ENCODE measurements at regions not wholly inside any gene's neighbourhood (a gene's known extent, or its start where the extent isn't known, plus 50 kb on each side); places are given as distances from the start of the nearest gene placed in this dataset.

DNA sequence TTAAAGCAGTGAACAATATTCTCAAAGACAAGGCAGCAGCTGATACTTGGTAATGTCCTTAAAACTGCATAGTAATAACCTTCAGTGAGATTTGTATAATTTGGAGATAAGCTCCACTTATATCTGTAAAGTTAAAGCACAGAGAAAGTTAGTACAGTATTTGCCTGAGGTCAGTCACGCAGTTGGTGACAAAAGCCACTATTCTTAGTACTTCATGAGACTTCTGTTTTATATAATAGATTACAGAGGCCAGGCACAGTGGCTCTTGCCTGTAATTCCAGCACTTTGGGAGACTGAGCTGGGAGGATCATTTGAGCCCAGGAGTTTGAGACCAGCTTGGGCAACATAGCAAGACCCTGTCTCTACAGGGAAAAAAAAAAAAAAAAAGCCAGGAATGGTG is 266.4 kb upstream of the DMRT1 start:
- H3K9me3 ChIP-seq (ENCODE audit: insufficient read depth in 2 of 2, low read depth in 1 of 2, low read length in 1 of 2), result peaks cover 4 to 7% of the 10 kb centered on the region in 2 experiments; a peak in 2 of 4 replicates
- no peaks in the 10 kb centered on the region for H3K36me3 ChIP-seq (ENCODE audit: control insufficient read depth in 2 of 4, insufficient read depth in 4 of 4, low read length in 3 of 4)
- peaks cover 3 to 8% (median 6%) of the 10 kb centered on the region in 4 experiments; a peak in 4 of 7 replicates for H3K4me1 ChIP-seq (replicated peaks in 1 of 4; ENCODE audit: control insufficient read depth in 3 of 4, insufficient read depth in 4 of 4, low read length in 3 of 4)
- WGBS, 2 experiments (ENCODE audit: extremely low coverage in 1 of 2, insufficient coverage in 1 of 2, insufficient read length in 1 of 2, insufficient replicate concordance in 2 of 2, low coverage in 1 of 2, low lambda C conversion rate in 2 of 2, missing lambda C conversion rate in 1 of 2), result 94% methylated on average over 1 of the region's 1 CpG; no CpG with 5 or more reads in 1 of the 2 experiments
- H3K4me3 ChIP-seq (ENCODE audit: extremely low read depth in 1 of 4, insufficient read depth in 2 of 4, low read depth in 3 of 4, low read length in 4 of 4), result no peak overlapping the region
- no peak overlapping the region for H2BK20ac ChIP-seq (ENCODE audit: low read length)
- no peaks in the 10 kb centered on the region for H3K23me2 ChIP-seq (ENCODE audit: low read depth, low read length)
- no peak for TF ChIP-seq FOSL1 (IDR thresholded peaks at IDR 0.05; ENCODE audit: insufficient read depth, low read depth, low read length)
- CTCF ChIA-PET (ENCODE audit: partially characterized antibody), result interaction anchor here (1.8 kb wide), 1 partner anchor 24 kb away, joined by 5 read pairs; no protein-coding TSS in a partner anchor
- H4K91ac ChIP-seq (replicated peaks; ENCODE audit: insufficient read length, low read length), result no peak overlapping the region
- H3K18ac ChIP-seq (ENCODE audit: extremely low read depth, low read length), result no peak overlapping the region
- H3K79me2 ChIP-seq (ENCODE audit: control insufficient read depth in 1 of 2, insufficient read depth in 2 of 2, low read length in 2 of 2), result peaks cover 0 to 32% of the 10 kb centered on the region in 2 experiments; a peak in 2 of 4 replicates
- no peak overlapping the region for H2BK12ac ChIP-seq (ENCODE audit: low read depth, low read length)
- no peak overlapping the region for H4K8ac ChIP-seq (ENCODE audit: extremely low read depth, insufficient read depth, low read length)
- no peak overlapping the region for H3K4me2 ChIP-seq (ENCODE audit: insufficient read depth in 1 of 2, low read depth in 2 of 2, low read length in 2 of 2)
- no peak overlapping the region for H2AFZ ChIP-seq (ENCODE audit: low read length)
- FAIRE-seq, result no peak
- H2BK5ac ChIP-seq (ENCODE audit: low read depth, low read length), result no peak overlapping the region
- no peak overlapping the region for H3K23ac ChIP-seq (ENCODE audit: insufficient read length)
- H3K27ac ChIP-seq (ENCODE audit: low read depth, low read length), result no peak overlapping the region
- no peak overlapping the region for H2BK15ac ChIP-seq (ENCODE audit: low read length)
- H3K9ac ChIP-seq (replicated peaks in 1 of 4; ENCODE audit: extremely low read depth in 1 of 4, low read depth in 3 of 4, low read length in 3 of 4), result no peak overlapping the region
- no peak for DNase-seq (ENCODE audit: low read depth in 1 of 2, low spot score in 2 of 2)
- no peak overlapping the region for H3K14ac ChIP-seq (ENCODE audit: insufficient read length)
- no peak overlapping the region for H2AK5ac ChIP-seq (ENCODE audit: low read depth, low read length)
- H3K79me1 ChIP-seq (ENCODE audit: low read depth, low read length), result peaks cover 4% of the 10 kb centered on the region; the same call in 1 of the 2 replicates
- no peaks in the 10 kb centered on the region for H4K20me1 ChIP-seq (replicated peaks in 1 of 2; ENCODE audit: control insufficient read depth in 1 of 2, insufficient read depth in 2 of 2, low read length in 2 of 2)
- no peak overlapping the region for H4K5ac ChIP-seq (ENCODE audit: insufficient read length, low read depth, low read length)
- H2BK120ac ChIP-seq (replicated peaks; ENCODE audit: low read depth, low read length), result no peak overlapping the region
- H3K56ac ChIP-seq (replicated peaks; ENCODE audit: insufficient read length, low read depth, low read length), result no peak overlapping the region
- no peak overlapping the region for H3K4ac ChIP-seq (replicated peaks; ENCODE audit: insufficient read length, low read depth, low read length)
- POLR2A ChIA-PET (ENCODE audit: partially characterized antibody), result no interaction called here
- no peaks in the 10 kb centered on the region for H3K27me3 ChIP-seq (replicated peaks in 1 of 4; ENCODE audit: control insufficient read depth in 3 of 4, extremely low read depth in 1 of 4, insufficient read depth in 3 of 4, low read length in 3 of 4)

Data from H1 (cell line).